T-helper 2 cell (primary cell): ENCODE measurements at regions not wholly inside any gene's neighbourhood (a gene's known extent, or its start where the extent isn't known, plus 50 kb on each side); places are given as distances from the start of the nearest gene placed in this dataset.

Experiments used
- DNase-seq, 5 experiments: peaks; one replicate each; pipeline versions ENCODE4 v3.0.0 to v3.0.0-alpha.2; 2012 to 2022

DNA sequence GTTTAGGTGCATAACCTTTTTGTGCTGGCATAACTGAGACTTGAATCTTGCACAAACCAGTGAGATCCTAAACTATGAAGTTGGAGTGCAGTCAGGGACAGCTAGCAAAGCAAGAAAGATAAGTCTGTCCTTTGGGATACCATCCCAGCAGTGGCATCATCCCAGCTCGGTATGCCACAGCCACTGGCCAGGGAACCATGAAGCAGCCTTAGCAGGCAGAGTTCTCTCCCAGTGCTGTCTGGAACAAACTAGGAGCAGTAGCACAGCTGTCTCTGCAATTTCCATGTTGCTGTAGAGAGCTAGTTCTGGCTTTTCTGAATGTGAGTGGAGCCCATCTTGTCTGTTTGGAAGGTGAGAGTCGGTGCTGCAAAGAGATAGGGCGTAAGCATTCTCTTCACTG is 130.3 kb downstream of the DTWD1 start:
- no peak for DNase-seq

DNA sequence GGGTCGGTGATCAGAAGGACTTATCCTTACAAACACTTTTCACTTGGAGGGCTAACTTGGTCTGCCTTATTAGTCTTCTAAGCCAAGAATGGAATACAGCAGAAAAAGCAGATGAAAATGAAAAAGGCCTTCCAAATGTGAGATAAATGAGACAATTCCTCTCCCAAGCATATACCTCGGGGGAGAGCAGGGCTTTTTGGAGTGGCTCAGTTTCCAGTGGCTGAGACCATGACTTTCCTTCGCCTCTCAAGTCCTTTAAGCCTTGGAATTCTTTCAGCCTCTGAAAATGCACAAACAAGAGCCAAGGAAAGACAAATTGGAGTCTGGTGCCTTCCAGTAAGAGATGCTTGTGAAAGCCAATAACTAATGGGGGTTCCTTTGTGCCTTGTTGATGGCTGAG is 130.9 kb downstream of the DTWD1 start:
- no peak for DNase-seq

DNA sequence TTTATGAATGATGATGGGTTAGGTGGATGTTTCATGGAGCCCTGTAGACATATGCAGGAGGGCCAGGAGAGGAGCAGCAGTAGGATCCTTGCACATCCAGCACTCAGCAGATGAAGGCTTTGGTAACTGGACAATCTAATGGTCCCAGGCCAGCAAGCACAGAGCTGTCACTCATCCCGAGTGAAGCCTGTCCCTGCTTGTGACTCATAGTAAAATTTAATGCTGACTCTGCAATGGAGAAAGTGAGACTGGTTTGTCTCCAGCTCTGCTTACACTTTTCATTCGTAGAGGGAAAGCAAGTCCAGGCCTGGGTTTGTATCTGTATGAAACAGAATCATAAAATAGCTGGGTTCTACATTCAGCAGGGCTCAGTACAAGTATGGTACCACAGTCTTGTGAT is 131.7 kb downstream of the DTWD1 start:
- DNase-seq, result no peak

DNA sequence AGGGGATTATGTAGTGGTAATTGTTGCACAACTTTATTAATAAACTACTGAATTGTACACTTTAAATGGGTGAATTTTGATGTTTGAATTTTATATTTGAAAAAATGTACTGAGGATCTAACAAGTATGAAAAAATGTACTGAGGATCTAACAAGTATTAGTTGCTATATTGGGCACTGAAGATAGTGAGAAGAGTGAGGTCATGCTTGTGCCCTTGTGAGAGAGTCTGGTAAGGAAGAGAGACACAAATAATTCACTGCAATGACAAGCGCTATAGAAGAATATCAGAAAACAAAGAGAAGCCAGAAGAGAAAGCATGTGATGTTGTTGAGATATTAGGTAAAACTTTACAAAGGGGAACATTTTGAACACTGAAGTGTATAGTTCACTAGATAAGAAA is 137.6 kb downstream of the DTWD1 start:
- no peak for DNase-seq

DNA sequence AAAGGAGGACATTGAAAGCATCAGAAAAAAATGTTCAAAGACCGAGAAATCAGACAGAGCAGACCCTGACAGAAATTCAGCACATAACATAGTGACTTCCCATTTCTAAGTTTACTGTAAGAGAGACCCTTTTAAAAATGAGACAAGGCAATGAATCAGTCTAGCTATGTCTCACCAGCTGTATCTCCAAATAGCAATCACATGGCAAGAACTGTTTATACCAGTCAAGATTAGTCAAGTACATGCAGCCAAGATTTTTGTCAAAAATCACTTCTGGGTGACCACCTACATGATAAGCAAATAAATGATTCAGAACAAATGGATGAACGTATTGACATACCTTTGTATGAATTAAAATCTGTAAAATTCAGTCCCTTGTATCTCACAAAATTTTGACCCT is 138.0 kb downstream of the DTWD1 start:
- DNase-seq, result no peak

DNA sequence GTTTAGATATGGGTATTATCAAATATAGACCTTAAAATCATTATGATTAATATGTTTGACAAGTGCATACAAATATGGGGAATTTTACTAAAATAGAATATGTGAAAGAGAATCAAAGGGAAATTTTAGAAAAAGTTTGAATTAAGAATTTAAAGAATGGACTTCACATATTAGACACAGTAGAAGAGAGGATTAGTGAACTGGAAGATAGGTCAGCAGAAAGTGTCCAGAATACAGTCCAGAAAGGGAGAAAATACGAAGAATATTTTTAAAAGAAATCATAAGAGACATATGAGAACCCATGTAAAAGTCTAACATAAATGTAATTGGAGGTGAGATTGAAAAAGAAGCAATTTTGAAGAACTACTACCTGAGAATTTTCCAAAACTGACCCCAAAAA is 139.9 kb downstream of the DTWD1 start:
- DNase-seq, result no peak

DNA sequence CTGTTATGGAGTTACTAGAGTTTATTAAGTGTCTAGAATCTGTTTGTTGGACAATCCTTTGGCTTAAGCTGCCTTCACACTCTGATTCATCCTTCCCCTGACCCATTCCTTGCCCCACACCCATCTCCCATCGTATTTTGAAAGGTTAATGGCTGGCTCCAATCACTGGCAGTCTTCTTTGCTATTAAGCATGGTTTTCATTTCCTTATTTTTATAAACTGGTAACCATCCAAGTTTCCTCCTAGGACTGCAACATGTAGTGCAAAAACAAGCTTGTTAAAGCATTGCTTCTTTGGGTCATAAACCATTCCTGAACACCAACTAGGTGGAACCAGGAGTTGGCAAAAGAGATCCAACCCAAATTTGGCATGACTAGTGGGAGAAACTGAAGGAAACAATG is 148.4 kb downstream of the DTWD1 start:
- DNase-seq, result no peak

DNA sequence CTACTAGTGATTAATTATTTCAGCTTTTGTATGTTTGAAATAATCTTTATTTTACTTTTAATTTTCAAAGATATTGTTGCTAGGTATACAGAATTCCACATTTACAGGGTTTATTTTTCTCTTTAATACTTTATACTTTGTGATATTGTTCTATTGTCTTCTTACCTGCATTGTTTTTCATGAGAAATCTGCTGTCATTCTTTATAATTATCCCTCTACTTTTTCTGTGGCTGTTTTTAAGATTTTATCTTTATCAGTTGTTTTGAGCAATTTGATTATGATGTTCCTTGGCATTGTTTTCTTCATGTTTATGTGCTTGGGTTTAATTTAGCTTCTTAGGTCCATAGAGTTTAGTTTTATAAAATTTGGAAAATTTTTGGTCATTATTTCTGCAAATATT is 168.6 kb downstream of the DTWD1 start:
- DNase-seq, result no peak

DNA sequence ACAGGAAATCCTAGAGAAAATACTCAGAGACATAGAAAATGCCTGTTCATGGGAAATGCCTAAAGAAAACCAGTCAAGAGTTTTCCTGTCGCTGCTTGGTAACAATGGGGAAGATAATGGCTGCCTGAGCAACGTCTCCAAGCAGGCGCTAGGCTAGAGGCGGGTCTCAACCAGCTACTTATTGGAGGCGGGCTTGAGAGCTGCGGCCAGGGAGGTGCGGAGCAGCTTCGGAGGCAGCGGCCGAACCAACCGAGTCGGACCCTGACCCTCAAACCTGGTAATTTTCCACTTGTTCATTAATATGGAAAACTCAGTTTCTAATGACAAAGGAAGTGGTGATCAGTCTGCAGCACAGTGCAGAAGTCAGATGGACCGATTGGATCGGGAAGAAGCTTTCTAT is 173.1 kb downstream of the DTWD1 start:
- DNase-seq, result no peak

DNA sequence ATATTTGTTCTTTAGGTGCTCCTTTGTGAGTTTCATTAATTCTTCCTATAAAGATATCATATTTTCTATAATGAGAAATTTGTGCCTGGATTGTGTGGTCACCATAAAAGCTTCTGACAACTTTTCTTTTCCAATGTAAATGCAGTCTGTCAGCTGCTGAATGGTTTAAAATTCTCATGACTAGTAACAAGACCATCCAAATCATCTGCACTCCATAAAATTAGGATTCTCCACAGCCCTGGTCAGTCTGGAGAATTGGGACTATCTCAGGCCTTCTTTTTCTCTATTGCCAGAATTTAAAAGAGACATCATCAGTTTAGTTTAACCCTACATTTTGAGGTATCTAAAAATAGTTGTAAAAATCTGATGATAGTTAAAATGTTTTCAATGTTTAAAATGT is 180.9 kb downstream of the DTWD1 start:
- DNase-seq, result no peak
